ENCODE measurements at regions not wholly inside any gene's neighbourhood (a gene's known extent, or its start where the extent isn't known, plus 50 kb on each side); places are given as distances from the start of the nearest gene placed in this dataset.

DNA sequence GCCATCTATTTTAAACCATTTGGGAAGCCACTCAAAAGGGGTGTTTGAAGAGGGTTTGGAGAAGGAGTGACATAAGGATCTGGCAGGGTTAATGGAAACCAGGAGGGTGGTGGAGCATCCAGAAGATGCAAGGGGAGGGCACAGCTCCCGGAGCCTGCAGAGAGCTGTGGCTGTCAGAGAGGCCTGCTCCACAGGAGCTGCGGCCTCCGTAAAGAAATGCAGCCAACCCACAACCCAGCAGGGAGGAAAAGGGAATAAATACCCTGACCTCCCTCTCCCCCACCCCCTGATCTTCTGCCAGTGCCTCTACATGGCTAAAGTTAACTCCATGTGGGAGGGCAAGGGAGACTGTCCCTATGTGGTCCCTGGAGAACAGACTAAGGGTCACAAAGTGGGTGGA lies 567.1 kb upstream of the POU3F3 start:
- Mint-ChIP-seq H3K36me3 (ENCODE audit: insufficient read depth, unreplicated experiment) (no peaks in the 10 kb centered on the region), H3K4me3 (ENCODE audit: low read depth, unreplicated experiment) (no peak overlapping the region), H3K27me3 (ENCODE audit: unreplicated experiment) (no peaks in the 10 kb centered on the region), H3K4me1 (ENCODE audit: low read depth, unreplicated experiment) (no peaks in the 10 kb centered on the region), H3K9me3 (ENCODE audit: low read depth, unreplicated experiment) (peaks cover 12% of the 10 kb centered on the region), H3K27ac (ENCODE audit: unreplicated experiment) (no peak overlapping the region)
- DNase-seq: no peak
- TF ChIP-seq, protein P1, sequence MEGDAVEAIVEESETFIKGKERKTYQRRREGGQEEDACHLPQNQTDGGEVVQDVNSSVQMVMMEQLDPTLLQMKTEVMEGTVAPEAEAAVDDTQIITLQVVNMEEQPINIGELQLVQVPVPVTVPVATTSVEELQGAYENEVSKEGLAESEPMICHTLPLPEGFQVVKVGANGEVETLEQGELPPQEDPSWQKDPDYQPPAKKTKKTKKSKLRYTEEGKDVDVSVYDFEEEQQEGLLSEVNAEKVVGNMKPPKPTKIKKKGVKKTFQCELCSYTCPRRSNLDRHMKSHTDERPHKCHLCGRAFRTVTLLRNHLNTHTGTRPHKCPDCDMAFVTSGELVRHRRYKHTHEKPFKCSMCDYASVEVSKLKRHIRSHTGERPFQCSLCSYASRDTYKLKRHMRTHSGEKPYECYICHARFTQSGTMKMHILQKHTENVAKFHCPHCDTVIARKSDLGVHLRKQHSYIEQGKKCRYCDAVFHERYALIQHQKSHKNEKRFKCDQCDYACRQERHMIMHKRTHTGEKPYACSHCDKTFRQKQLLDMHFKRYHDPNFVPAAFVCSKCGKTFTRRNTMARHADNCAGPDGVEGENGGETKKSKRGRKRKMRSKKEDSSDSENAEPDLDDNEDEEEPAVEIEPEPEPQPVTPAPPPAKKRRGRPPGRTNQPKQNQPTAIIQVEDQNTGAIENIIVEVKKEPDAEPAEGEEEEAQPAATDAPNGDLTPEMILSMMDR (IDR thresholded peaks at IDR 0.05; ENCODE audit: unreplicated experiment): no peak
- no TSS peak for BruUV-seq (replicated peaks)
- CTCF ChIA-PET: no interaction called here
- intact Hi-C loops (cut with micrococcal nuclease; ENCODE audit: unreplicated experiment): no loop called here

DNA sequence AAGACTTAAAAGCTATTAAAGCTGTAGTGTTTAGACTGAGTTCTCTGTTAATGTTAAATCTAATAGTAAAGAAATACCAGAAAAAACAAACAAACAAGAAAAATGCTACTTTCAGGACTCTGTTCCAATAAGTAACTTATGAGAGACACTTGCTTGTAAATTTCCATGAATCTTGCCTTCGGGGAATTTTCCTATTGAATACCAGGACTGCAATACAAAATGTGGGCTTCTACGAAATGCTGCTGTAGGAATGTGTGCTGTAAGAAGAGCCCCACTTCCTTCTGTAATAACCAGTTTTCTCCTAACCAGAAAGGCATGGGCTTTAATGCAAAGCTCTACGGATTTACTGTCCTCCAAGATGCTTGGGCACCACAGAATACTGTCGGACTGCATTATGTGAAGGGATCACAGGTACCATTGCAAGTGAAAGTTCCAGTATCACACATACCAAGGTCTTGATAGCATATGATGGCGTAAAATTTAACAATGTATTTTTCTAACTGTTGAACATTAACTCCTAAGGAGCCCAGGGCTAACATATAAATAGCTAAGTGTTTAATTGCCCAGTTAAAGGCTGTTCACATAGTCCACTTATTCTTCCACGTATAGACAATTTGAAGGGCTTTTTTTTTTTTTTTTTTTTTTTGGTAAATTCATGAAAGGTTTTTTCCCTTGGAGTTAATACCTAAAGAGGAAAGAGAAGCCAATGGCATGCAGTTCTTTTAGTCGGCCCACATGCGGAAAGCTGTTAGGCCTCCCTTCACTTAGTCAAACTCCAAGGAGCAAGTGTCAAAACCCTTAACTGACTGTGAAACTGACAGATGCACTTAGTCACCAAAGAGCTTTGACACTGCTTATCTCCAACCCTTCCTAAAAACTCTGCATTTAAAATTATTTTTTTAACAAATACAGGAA lies 564.0 kb upstream of the POU3F3 start:
- CTCF ChIA-PET: interaction anchor here (0.6 kb wide), 1 partner anchor 284 kb away, joined by 3 read pairs; no protein-coding TSS in a partner anchor
- DNase-seq: no peak
- TF ChIP-seq, protein P1 (IDR thresholded peaks at IDR 0.05; ENCODE audit: unreplicated experiment): no peak
- H3K9me3 Mint-ChIP-seq (ENCODE audit: low read depth, unreplicated experiment): peaks cover 10% of the 10 kb centered on the region
- intact Hi-C loops (cut with micrococcal nuclease; ENCODE audit: unreplicated experiment): no loop called here
- BruUV-seq (replicated peaks): no TSS peak
- H3K27me3 Mint-ChIP-seq (ENCODE audit: unreplicated experiment): no peaks in the 10 kb centered on the region
- H3K4me1 Mint-ChIP-seq (ENCODE audit: low read depth, unreplicated experiment): no peaks in the 10 kb centered on the region
- no peaks in the 10 kb centered on the region for H3K36me3 Mint-ChIP-seq (ENCODE audit: insufficient read depth, unreplicated experiment)
- no peak overlapping the region for H3K4me3 Mint-ChIP-seq (ENCODE audit: low read depth, unreplicated experiment)
- no peak overlapping the region for H3K27ac Mint-ChIP-seq (ENCODE audit: unreplicated experiment)

DNA sequence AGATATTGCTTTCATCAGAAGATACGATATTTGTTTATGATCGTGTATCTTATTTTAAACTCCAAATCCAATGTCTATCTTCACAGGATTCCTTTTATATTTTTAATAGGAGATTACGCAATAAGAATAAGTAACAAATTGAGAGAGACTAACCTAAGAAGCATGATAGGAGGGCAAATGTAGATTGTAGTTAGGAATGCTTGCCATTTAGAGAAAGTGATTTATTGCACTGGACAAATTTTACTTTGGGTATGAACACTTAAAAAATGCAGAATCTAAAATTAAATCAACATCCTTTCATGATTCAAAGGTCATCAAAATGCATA lies 563.4 kb upstream of the POU3F3 start:
- BruUV-seq (replicated peaks): no TSS peak
- TF ChIP-seq, protein P1 (IDR thresholded peaks at IDR 0.05; ENCODE audit: unreplicated experiment): no peak
- Mint-ChIP-seq H3K9me3 (ENCODE audit: low read depth, unreplicated experiment) (peaks cover 10% of the 10 kb centered on the region), H3K27me3 (ENCODE audit: unreplicated experiment) (no peaks in the 10 kb centered on the region), H3K36me3 (ENCODE audit: insufficient read depth, unreplicated experiment) (no peaks in the 10 kb centered on the region), H3K27ac (ENCODE audit: unreplicated experiment) (no peak overlapping the region), H3K4me1 (ENCODE audit: low read depth, unreplicated experiment) (no peaks in the 10 kb centered on the region), H3K4me3 (ENCODE audit: low read depth, unreplicated experiment) (no peak overlapping the region)
- intact Hi-C loops (cut with micrococcal nuclease; ENCODE audit: unreplicated experiment): no loop called here
- DNase-seq: no peak
- CTCF ChIA-PET: no interaction called here

DNA sequence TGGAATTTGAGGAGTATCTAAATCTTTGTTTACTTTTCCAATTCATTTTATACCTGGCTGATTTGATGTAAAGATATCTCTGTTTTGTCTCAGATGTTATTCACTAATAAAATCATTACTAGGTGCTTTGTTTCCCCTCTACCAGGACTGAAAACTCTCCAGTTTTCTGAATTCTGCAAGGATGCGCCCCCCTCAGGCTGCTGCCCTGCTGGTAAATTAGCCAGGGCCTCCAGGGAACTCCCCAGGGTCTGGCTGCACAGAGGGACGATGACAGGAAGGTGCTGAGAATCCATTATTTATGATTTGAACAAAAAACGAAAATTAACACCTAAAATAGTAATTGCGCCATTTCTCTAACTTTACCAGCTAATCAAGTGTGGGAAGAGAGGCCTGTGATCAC lies 541.2 kb upstream of the POU3F3 start:
- H3K4me1 Mint-ChIP-seq (ENCODE audit: low read depth, unreplicated experiment): no peaks in the 10 kb centered on the region
- no peaks in the 10 kb centered on the region for H3K27me3 Mint-ChIP-seq (ENCODE audit: unreplicated experiment)
- CTCF ChIA-PET: no interaction called here
- no peak overlapping the region for H3K4me3 Mint-ChIP-seq (ENCODE audit: low read depth, unreplicated experiment)
- intact Hi-C loops (cut with micrococcal nuclease; ENCODE audit: unreplicated experiment): no loop called here
- H3K27ac Mint-ChIP-seq (ENCODE audit: unreplicated experiment): no peak overlapping the region
- no TSS peak for BruUV-seq (replicated peaks)
- TF ChIP-seq, protein P1 (IDR thresholded peaks at IDR 0.05; ENCODE audit: unreplicated experiment): no peak
- no peaks in the 10 kb centered on the region for H3K36me3 Mint-ChIP-seq (ENCODE audit: insufficient read depth, unreplicated experiment)
- peaks cover 7% of the 10 kb centered on the region for H3K9me3 Mint-ChIP-seq (ENCODE audit: low read depth, unreplicated experiment)
- no peak for DNase-seq

Data from Calu3 (cell line).